IPS DF 4.7 (cell line): ENCODE measurements at regions not wholly inside any gene's neighbourhood (a gene's known extent, or its start where the extent isn't known, plus 50 kb on each side); places are given as distances from the start of the nearest gene placed in this dataset.

Experiments used
- DNase-seq: peaks from one replicate; pipeline ENCODE4 v3.0.0-alpha.2; 2013; ENCODE audit warnings: low spot score; ENCODE audit errors: extremely low read depth

DNA sequence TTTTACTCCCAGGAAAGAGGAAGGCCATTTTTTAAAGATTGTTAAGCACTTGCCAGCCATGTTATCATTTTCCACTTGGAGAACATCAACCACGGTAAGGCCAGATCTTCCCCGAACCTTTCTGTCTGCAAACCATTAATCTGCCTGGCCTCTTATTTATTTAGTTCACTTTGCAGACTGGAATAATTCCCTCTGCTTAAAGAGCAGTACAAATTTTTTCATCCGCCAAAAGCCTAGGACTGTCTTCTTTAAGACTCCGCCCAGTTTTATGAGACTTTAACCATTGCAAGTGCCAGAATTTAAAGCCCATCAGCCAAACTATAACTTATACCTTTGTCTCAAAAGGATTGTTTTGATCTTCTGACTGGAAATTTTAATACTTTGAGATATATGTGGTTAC lies 426.3 kb downstream of the KCTD12 start:
- no peak for DNase-seq

DNA sequence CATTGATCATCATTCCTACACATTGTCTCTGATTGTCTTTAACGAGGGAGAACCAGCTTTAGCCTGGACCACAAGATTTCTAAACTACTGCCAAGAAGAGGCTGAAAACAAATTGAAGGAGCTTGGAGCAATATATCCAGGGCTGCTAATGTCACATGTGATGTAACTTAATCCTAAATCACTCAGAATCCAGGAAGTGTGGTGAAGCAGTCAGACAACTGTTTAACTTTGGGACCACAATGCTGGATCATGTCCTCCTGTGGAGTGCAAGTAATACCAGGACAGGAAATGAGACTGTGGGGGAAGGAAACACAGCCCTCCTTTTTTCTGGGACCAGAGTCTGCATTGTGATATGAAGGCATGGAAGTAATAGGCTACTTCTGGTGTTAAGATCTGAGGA lies 430.2 kb downstream of the KCTD12 start:
- DNase-seq: no peak

DNA sequence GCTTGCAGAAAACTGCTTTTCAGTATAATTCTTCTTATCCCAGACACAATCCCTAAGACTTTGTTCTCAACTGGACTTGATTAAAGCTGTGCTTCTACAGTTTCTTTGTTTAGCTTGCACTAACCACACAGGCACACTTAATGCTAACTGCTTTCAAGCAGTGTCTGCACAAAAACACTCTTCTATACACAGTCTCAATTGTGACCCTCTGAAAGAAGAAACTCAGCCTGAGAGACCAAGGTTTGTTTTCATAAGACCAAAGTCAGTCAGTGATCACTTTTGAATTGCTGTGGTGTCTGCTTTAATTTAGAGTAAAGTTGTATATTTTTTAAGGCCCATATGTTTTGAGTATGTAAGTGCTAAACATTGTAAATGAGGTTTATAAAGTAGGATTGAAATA lies 431.2 kb downstream of the KCTD12 start:
- no peak for DNase-seq

DNA sequence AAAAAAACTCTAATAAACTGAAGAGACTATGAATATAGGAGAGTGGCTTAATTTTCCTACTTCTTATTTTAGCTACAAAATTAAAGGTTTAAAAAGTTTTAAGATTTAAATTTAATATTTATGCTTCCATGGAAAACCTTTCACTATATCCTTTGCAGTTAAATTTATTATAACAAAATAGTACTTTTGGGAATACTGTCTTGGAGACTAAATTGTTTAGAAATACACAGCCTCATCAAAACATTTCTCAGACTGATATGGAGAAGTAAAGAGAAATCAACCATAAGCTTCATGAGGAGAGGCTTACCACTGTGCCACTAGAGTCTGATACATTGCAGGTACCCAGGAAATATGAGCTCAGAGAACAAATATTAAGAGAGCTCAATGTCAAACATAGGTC lies 436.5 kb downstream of the KCTD12 start:
- no peak for DNase-seq

DNA sequence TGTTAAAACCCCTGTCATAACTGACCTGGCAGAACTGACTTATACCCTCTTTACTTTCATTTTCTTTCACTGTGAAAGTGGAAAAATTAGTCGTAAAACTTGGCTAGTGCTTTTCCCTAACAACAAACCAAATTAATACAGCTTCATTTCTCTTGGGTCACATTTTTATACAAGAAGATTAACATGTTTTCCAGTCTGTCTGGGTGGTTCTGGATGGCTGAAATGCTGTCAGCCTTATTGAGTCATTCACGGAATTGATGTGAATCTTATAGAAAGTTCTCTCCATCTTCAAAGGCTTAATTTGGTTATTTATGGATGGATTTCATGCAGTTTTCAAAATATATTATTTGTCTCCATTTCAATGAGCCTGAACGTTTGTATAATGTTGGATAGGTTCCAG lies 440.0 kb downstream of the KCTD12 start:
- no peak for DNase-seq

DNA sequence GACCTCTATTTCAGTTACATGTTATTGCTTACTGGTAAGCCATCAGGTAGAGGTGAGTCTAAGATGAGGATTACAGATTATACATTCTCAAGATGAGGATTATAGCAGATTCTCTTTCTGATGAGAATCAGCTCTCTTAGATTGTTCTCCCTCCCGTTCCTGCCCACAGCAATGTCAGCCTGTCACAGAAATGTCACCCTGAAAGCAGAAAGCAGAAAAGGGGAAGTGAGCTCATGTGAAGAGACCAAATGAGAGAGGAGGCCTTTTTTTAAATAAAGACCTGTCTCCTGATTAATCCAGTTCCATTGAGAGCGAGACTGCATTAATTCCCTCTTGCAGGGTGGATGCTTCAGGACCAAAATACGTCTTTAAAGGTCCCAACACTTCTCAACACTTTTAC lies 445.6 kb downstream of the KCTD12 start:
- DNase-seq: no peak

DNA sequence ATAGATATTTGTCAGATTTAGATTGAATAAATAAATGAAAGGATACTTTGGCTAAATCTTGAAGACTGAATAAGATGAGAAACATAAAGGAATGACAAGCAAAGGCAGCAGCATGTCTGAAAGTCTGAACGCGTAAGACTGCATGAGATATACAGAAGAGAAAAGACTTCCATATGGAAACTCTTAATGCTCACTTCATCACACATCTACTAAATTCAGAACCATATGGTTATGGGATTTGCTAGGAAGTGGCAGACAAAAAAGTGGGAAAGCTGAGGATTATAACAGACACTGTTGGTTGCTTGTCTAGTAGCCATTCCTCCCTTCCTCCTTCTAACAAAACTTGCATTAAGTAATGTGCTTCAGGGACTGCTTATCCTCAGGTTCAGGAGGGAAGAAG lies 446.7 kb downstream of the KCTD12 start:
- no peak for DNase-seq

DNA sequence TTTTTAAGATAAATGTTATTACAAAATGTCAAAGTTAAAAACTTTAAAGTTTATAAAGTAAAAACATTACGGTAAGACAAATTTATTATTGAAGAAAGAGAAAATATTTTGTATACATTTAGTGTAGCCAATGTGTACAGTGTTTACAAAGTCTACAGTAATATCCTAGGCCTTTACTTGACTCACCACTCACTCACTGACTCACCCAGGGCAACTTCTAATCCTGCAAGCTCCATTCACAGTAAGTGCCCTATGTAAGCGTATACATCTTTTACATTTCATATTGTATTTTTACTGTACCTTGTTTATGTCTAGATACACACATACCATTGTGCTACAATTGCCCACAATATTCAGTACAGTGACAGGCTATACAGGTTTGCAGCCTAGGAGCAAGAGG lies 448.2 kb downstream of the KCTD12 start:
- DNase-seq: no peak

DNA sequence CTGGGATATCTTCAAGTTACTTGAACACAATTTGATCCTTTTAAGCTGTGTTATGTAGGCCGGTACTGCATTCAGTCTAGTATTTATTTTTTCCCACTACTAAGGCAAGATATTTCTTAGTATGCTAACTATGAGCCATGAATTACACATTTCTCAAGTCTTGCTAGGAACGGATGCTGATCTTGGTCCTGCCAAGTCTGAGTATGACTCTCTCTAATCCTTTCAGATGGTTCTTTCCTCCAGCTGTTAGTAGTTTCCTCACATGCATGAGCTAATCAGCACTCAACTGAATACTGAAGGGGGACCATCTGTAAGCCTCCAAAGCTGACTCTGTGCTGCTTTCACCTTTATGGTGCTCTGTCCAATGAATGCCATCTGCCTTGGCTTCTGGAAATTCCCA lies 460.3 kb downstream of the KCTD12 start:
- no peak for DNase-seq

DNA sequence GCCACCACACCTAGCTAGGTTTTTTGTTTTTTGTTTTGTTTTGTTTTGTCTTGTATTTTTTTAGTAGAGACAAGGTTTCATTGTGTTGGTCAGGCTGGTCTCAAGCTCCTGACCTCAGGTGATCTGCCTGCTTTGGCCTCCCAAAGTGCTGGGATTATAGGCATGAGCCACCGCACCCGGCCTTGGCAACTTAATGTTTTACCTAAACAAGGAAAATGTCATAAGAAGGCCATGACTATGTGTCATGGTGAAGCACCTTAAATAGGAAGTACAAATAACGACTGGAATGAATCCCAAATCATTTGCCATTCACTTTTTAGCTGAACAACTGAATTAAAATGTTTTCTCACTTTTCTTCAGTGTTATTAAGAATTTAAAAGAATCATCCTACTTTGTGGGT lies 465.2 kb downstream of the KCTD12 start:
- no peak for DNase-seq

DNA sequence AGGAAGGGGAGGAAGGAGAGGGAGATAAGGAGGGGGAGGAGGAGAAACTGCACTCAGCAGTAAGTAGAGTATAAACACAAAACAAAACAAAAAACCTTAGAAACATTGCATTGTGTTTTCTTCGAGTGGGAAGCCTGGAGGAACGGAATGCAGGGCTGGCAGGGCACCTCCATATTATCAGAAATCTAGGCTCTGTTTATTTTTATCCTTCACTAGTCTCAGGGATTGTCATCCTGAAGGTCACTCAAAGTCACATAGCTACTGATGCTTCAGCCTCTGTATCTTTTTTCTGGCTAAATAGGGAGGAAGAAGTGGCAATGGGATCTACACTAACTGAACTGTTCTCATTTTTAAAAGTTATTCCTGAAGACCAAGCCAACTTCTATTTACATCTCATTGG lies 467.8 kb downstream of the KCTD12 start:
- DNase-seq: no peak

DNA sequence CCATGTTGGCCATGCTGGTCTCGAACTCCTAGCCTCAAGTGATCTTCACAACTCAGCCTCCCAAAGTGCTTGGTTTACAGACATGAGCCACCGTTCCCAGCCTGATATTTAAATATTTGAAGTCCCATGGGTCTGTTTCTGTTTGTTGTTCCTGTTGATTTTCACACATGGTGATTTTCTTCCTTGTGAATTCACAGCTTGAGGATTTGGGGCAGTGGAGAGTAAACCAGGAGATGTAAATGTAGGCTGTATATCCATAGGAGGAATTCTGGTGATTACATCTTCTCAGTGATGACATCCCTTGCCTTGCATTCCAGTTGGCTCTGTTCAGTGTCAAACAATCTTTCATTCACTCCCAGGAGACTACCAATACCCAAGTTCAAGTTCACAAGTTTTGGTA lies 471.9 kb downstream of the KCTD12 start:
- no peak for DNase-seq

DNA sequence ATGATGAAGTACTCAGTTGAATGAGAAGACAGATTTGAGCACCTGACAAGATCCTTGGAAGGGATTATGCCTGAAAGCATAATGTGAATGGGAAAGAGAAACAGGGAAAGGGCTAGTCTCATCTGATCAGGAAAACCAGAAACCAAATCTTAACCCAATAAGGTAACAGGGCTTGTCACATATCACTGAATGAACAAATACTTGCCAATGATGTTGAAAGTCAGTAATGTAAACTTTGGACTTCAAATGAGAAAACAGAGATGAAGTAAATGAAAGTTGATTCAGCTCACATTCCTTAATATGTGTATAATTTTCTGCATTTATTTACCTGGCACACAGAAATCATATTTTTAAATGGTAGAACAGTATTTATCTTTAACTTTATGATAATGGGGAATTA lies 480.0 kb downstream of the KCTD12 start:
- DNase-seq: no peak

DNA sequence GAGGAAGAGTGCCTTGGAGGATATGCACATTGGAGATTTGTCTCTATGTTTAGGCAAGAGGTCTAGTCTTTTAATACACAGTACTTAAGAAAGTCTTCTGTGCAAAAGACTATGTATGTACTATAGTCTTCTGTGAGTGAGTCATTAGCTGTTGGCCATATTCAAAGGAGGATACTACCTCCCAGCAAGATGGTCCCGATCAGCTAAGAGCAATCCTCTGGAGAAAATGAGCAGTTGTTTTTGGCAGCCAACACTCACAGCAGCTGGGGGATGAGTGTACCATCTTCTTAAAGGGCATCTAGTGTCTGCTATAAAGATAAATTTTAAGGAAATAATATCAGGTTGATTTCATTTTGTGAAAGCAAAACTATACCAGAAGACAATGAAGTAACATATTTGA lies 487.8 kb downstream of the KCTD12 start:
- no peak for DNase-seq

DNA sequence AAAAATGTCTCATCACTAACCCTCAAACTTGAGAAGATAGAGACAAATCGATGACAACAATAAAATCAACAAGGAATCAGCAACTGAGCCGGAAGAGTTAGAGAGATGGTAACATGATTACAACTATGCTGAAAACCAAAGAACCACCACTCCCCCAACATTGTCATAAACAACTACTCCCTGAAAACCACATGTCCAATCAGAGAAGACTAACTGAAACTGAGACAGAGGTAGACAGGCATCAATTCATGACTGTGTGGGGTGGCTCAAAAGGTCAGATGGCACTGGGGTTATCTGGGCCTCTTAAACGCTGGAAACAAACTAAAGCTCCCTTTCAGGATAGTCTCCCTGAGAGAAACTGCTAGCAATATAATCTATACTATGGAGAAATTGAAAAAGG lies 488.8 kb downstream of the KCTD12 start:
- DNase-seq: no peak

DNA sequence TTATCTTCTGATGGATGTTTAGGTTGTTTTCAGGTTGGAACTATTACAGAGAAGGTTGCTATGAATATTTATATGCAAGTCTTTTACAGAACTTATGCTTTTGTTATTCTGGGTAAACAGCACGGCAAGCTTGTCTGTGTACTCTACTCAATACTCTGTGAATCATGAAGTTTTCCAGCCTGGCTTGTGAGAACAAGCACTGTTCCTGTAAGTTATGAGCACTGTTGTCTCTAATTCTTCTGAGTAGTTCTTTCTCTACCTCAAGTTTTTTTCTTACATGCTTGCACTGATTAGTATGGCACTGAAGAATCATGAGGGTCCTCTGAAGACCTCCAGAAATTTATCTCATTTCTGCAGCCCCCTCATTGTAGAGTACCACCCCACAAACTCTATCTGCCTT lies 496.9 kb downstream of the KCTD12 start:
- DNase-seq: no peak

DNA sequence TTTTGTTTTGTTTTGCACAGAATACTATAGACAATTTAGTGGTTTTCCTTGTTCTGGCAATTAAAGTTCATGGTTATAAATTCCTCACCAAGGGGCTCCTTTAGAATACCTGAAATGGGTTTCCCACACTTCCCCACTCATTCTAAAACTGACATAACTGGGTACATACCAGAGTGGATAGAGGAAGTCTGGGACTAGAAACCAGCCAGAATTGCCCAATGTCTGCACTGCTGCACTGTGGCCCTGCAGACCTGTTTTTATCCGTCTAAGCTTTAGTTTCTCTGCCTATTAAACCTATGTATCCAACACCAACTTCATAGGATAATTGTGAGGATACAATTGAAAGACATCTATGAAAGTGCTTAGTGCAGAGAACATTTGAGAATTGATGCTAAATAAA lies 498.6 kb downstream of the KCTD12 start:
- DNase-seq: no peak

DNA sequence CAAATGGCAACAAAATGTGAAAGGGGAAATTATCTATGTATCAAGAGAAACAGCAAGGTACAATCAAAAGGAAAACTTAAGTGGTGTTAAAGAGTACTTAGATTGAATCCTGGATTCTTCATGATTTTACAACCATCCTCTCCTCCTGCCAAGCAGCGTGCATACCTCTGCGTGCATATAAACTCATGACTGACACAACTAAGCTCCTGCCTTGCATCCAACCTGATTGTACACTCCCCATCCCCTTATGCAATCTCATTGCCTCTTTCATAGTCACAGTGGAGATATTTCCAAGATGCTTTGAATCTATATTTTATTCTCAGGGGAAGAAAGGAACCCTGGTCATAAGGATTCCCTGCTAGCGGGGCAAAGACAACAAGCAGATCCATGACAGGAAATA lies 499.9 kb downstream of the KCTD12 start:
- no peak for DNase-seq

DNA sequence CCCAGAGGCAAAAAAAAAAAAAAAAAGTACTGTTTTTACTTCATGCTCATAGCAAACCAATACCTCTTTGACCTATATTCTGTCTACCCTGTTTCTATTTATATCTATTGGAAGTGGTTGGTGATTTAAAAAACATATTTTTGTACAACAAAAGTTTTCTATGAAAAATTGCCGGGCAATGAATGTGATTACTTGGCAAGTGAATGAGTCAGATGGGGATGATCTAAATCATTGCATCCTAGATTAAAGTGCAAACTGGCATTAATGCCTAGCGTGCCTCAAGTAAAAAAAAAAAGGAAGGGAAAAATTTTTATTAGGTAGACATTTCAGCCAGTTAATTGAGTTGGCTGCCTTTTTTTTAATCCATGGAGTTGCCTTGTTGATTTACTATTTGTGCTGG lies 500.6 kb downstream of the KCTD12 start:
- DNase-seq: no peak

DNA sequence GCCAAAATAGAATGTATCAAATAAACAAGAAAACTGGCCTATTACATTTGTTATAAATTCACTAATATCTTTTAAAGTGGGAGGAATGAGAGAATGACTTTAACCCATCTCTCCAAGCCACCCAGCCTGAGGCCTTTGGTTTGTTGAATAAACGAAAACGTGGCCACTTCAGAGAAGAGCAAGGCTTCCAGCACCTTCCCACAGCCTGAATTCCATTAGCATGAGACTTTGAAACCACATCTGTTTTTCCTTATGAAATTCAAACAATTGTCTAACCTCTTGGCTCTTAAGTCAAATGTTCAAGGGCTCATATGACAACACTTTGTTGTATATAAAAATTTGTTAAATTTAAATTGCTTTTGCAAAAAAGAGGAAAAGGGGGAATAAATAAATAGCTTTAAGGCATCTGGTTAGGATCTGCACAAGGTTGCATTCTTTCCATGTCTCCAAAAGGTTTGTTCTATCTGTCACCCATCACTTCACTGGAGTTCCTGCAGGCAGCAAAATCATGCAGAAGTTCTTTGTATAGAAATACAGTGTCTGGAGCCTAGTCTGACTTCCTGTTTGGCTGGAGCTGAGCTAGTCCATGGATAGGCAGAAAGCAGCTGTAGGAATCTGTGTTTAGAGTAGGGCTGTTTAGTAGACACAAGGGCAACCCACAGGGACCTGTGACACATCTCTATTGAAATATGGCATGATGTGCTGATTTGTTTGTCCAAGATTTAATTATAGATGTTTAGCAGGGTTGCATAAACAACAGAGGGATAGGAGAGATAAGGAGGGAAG lies 502.3 kb downstream of the KCTD12 start:
- no peak for DNase-seq

DNA sequence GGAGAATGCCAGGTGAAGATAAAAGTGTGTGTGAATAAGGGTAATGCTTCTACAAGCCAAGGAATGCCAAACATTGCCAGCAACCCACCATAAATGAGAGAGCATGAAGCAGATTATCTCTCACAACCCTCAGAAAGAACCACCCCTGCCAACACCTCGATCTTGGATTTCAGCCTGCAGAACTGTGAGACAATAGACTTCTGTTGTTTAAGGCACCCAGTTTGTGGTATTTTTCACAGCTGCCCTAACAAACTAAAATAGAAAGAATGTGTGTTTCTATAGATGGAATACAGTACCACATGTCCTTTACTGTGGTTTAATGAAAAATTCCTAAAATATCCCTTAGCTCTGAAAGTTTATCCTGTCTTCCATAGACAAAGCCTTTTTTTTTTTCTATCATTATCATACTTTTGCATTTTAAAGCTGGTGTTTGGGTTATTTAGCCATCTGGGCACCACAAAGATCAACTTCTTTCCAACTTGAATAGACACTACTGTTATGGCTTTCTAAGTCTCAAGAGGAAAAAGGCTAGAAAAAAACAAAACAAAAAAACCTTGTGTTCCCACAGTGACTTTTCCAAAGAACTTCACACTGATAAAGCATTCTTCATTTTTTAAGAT lies 505.6 kb downstream of the KCTD12 start:
- DNase-seq: no peak

DNA sequence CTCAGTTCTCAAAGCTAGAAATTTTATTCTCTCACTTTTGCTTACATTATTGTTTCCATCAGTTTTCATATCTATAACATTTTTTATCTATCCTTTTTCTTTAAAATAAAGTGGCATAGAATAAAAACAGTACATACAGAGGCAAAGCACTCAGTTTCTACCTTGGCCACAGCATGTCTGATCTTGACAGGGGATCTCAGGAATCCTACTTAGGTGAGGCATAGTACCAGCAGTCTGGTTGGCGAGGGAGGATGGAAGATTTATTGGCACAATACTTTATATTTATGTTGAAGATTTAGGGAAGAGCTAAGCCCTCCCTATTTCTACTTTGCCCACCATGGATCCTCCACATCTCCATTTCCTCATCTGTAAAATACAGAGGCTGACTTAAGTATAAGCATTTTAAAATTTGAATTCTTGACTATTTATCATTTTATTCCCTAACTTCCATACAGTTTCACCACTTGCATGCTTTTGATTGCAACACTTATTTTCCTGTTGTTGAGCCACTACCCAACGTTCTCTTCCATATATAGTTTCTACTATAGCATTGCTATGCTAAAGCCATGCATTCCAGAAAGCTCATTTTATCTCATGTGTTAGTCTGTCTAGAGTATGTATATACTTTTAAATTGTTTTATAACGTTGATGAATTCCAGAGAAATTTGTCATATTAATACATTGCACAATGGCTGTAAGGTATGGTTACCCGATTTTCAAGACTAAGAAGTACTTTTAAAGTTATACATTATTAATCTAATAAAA lies 506.7 kb downstream of the KCTD12 start:
- DNase-seq: no peak

DNA sequence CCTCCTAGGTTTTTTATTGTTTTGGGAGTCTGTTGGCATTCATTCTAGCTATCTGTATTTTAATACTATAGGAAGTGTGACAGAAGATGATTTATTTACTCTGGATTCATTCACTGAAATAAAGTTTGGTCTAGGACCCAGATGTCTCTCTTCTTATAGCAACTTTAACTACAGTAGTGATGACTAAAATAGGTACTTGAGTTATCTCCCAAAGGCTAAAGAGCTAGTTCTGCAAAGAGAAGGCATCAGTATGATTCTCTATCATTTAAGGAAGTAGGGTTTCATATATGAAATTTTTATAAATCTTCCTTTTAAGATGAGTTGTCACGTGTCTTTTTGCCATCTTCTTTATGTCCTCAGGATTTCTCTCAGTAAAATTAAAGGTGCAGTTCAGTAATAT lies 507.4 kb downstream of the KCTD12 start:
- DNase-seq: no peak
